COLO668 (cell line): ENCODE measurements at regions not wholly inside any gene's neighbourhood (a gene's known extent, or its start where the extent isn't known, plus 50 kb on each side); places are given as distances from the start of the nearest gene placed in this dataset.

ENCODE experiments used
- DNase-seq: peaks from one replicate; lab custom pipeline; 2025; ENCODE audit not compliant: unreplicated experiment; lab: John Stamatoyannopoulos, UW

- DNase-seq = no peak
Measured at GRCh38 chr13:29674532-29674931, 79.0 kb upstream of the SLC7A1 start.

GRCh38 chr13:29664591-29664990 lies 69.1 kb upstream of the SLC7A1 start:
- DNase-seq = no peak

- DNase-seq = no peak
Measured at GRCh38 chr13:29654843-29655547, 59.5 kb upstream of the SLC7A1 start.

GRCh38 chr13:29654384-29654783 lies 58.9 kb upstream of the SLC7A1 start:
- DNase-seq = no peak

- no peak for DNase-seq
Measured at GRCh38 chr13:29648760-29649159, 53.3 kb upstream of the SLC7A1 start.
